Subcutaneous abdominal adipose tissue (tissue), 5 donors: ENCODE measurements at regions not wholly inside any gene's neighbourhood (a gene's known extent, or its start where the extent isn't known, plus 50 kb on each side); places are given as distances from the start of the nearest gene placed in this dataset.

Experiments used
- H3K27ac ChIP-seq: one replicate; pipeline ENCODE4 v1.7.0; 2013; ENCODE audit warnings: low read depth, mild to moderate bottlenecking, inconsistent platforms, low read length, moderate library complexity
- H3K27me3 ChIP-seq, 5 donors: one replicate each; pipeline ENCODE4 v1.7.0; 2013; ENCODE audit warnings: low read length in 5 of 5, inconsistent platforms in 1 of 5; ENCODE audit not compliant: control insufficient read depth in 5 of 5, insufficient read depth in 4 of 5
- H3K36me3 ChIP-seq, 5 donors: one replicate each; pipeline ENCODE4 v1.7.0; 2013; ENCODE audit warnings: low read length in 5 of 5; ENCODE audit not compliant: control insufficient read depth in 5 of 5, insufficient read depth in 5 of 5
- H3K4me1 ChIP-seq, 5 donors: one replicate each; pipeline ENCODE4 v1.7.0; 2013; ENCODE audit warnings: low read length in 5 of 5, mild to moderate bottlenecking in 3 of 5, moderate library complexity in 1 of 5; ENCODE audit not compliant: control insufficient read depth in 5 of 5, insufficient read depth in 5 of 5
- H3K4me3 ChIP-seq, 5 donors: one replicate each; pipeline ENCODE4 v1.7.0; 2013; ENCODE audit warnings: low read length in 5 of 5, low read depth in 1 of 5
- H3K9ac ChIP-seq, 5 donors: one replicate each; pipeline ENCODE4 v1.7.0; 2013; ENCODE audit warnings: low read length in 5 of 5, mild to moderate bottlenecking in 4 of 5, moderate library complexity in 3 of 5
- H3K9me3 ChIP-seq, 5 donors: one replicate each; pipeline ENCODE4 v1.7.0; 2013; ENCODE audit warnings: low read length in 5 of 5; ENCODE audit not compliant: control insufficient read depth in 5 of 5
- donor health status: healthy.
- donor health status: healthy.
- donor health status: healthy.
- donor health status: healthy.
- donor health status: healthy.

- H3K27ac ChIP-seq, result no peak overlapping the region
- H3K9ac ChIP-seq, result no peak overlapping the region
- no peaks in the 10 kb centered on the region for H3K9me3 ChIP-seq
- no peaks in the 10 kb centered on the region for H3K36me3 ChIP-seq
- H3K4me1 ChIP-seq, result peaks cover 0 to 6% (median 0%) of the 10 kb centered on the region in 5 donors
- no peak overlapping the region for H3K4me3 ChIP-seq
- H3K27me3 ChIP-seq, result no peaks in the 10 kb centered on the region
Measured at GRCh38 chr9:31355965-31356364, 1028.5 kb upstream of the ACO1 start.

- no peaks in the 10 kb centered on the region for H3K36me3 ChIP-seq
- no peaks in the 10 kb centered on the region for H3K27me3 ChIP-seq
- H3K27ac ChIP-seq, result no peak overlapping the region
- no peaks in the 10 kb centered on the region for H3K9me3 ChIP-seq
- no peak overlapping the region for H3K9ac ChIP-seq
- H3K4me3 ChIP-seq, result no peak overlapping the region
- peaks cover 0 to 6% (median 0%) of the 10 kb centered on the region in 5 donors for H3K4me1 ChIP-seq
Measured at GRCh38 chr9:31359071-31359470, 1025.4 kb upstream of the ACO1 start.

- Histone ChIP-seq H3K4me3 (no peak overlapping the region), H3K27me3 (no peaks in the 10 kb centered on the region), H3K9me3 (no peaks in the 10 kb centered on the region), H3K9ac (no peak overlapping the region), H3K27ac (no peak overlapping the region), H3K36me3 (no peaks in the 10 kb centered on the region), H3K4me1 (peaks cover 0 to 4% (median 0%) of the 10 kb centered on the region in 5 donors)
Measured at GRCh38 chr9:31364171-31364570, 1020.3 kb upstream of the ACO1 start.

- Histone ChIP-seq H3K27me3 (no peaks in the 10 kb centered on the region), H3K4me3 (no peak overlapping the region), H3K9me3 (no peaks in the 10 kb centered on the region), H3K4me1 (no peaks in the 10 kb centered on the region), H3K9ac (no peak overlapping the region), H3K36me3 (no peaks in the 10 kb centered on the region), H3K27ac (no peak overlapping the region)
Measured at GRCh38 chr9:31372799-31373587, 1011.5 kb upstream of the ACO1 start.

- Histone ChIP-seq H3K27ac (no peak overlapping the region), H3K4me3 (no peak overlapping the region), H3K36me3 (no peaks in the 10 kb centered on the region), H3K9me3 (no peaks in the 10 kb centered on the region), H3K27me3 (no peaks in the 10 kb centered on the region), H3K9ac (no peak overlapping the region), H3K4me1 (no peaks in the 10 kb centered on the region)
Measured at GRCh38 chr9:31377358-31377757, 1007.1 kb upstream of the ACO1 start.

- no peak overlapping the region for H3K4me3 ChIP-seq
- no peaks in the 10 kb centered on the region for H3K36me3 ChIP-seq
- no peaks in the 10 kb centered on the region for H3K27me3 ChIP-seq
- no peak overlapping the region for H3K9ac ChIP-seq
- H3K9me3 ChIP-seq, result no peaks in the 10 kb centered on the region
- H3K27ac ChIP-seq, result no peak overlapping the region
- H3K4me1 ChIP-seq, result peaks cover 0 to 10% (median 0%) of the 10 kb centered on the region in 5 donors
Measured at GRCh38 chr9:31388660-31389059, 995.8 kb upstream of the ACO1 start.

GRCh38 chr9:31389075-31389474 is 995.4 kb upstream of the ACO1 start:
- H3K4me3 ChIP-seq, result no peak overlapping the region
- H3K27me3 ChIP-seq, result no peaks in the 10 kb centered on the region
- H3K27ac ChIP-seq, result no peak overlapping the region
- H3K9me3 ChIP-seq, result no peaks in the 10 kb centered on the region
- peaks cover 0 to 14% (median under 1%) of the 10 kb centered on the region in 5 donors for H3K4me1 ChIP-seq
- no peak overlapping the region for H3K9ac ChIP-seq
- H3K36me3 ChIP-seq, result no peaks in the 10 kb centered on the region

- no peaks in the 10 kb centered on the region for H3K27me3 ChIP-seq
- peaks cover 0 to 15% (median 4%) of the 10 kb centered on the region in 5 donors for H3K4me1 ChIP-seq
- no peaks in the 10 kb centered on the region for H3K9me3 ChIP-seq
- no peak overlapping the region for H3K27ac ChIP-seq
- H3K9ac ChIP-seq, result no peak overlapping the region
- no peaks in the 10 kb centered on the region for H3K36me3 ChIP-seq
- H3K4me3 ChIP-seq, result no peak overlapping the region
Measured at GRCh38 chr9:31390403-31391025, 993.9 kb upstream of the ACO1 start.

GRCh38 chr9:31393240-31393639 is 991.2 kb upstream of the ACO1 start:
- H3K36me3 ChIP-seq, result no peaks in the 10 kb centered on the region
- H3K27ac ChIP-seq, result no peak overlapping the region
- H3K4me1 ChIP-seq, result peaks cover 0 to 15% (median 4%) of the 10 kb centered on the region in 5 donors
- no peaks in the 10 kb centered on the region for H3K27me3 ChIP-seq
- no peak overlapping the region for H3K4me3 ChIP-seq
- no peaks in the 10 kb centered on the region for H3K9me3 ChIP-seq
- no peak overlapping the region for H3K9ac ChIP-seq

GRCh38 chr9:31394015-31394473 is 990.4 kb upstream of the ACO1 start:
- H3K9me3 ChIP-seq, result no peaks in the 10 kb centered on the region
- H3K27me3 ChIP-seq, result no peaks in the 10 kb centered on the region
- no peak overlapping the region for H3K9ac ChIP-seq
- H3K27ac ChIP-seq, result no peak overlapping the region
- H3K4me1 ChIP-seq, result peaks cover 0 to 15% (median 4%) of the 10 kb centered on the region in 5 donors
- H3K4me3 ChIP-seq, result no peak overlapping the region
- no peaks in the 10 kb centered on the region for H3K36me3 ChIP-seq
